SK-N-MC (cell line): ENCODE measurements at regions not wholly inside any gene's neighbourhood (a gene's known extent, or its start where the extent isn't known, plus 50 kb on each side); places are given as distances from the start of the nearest gene placed in this dataset.

Experiments used
- EZH2 ChIP-seq: fragments of 200-600 bp; sonication (generic); IDR thresholded peaks from one replicate; pipeline ENCODE4 v1.6.1; 2017; ENCODE audit warnings: antibody characterized with exemption
- POLR2AphosphoS5 ChIP-seq: IDR thresholded peaks from 2 replicates; pipeline ENCODE4 v1.6.1; 2012; ENCODE audit warnings: mild to moderate bottlenecking, low read depth, low read length, borderline replicate concordance

- TF ChIP-seq POLR2AphosphoS5 (no peak), EZH2 (no peak)
Observed at GRCh38 chr5:67538855-67539506, 342.4 kb upstream of the CD180 start.
